ENCODE measurements at regions not wholly inside any gene's neighbourhood (a gene's known extent, or its start where the extent isn't known, plus 50 kb on each side); places are given as distances from the start of the nearest gene placed in this dataset.

- BruUV-seq (replicated peaks), result no TSS peak
- Histone ChIP-seq H3K4me1 (no peaks in the 10 kb centered on the region), H3K27me3 (replicated peaks; ENCODE audit: control insufficient read depth, insufficient read depth, low read length) (no peaks in the 10 kb centered on the region), H3K4me3 (ENCODE audit: low read depth, low read length) (no peak overlapping the region), H3K36me3 (ENCODE audit: control insufficient read depth, insufficient read depth, low read length) (no peaks in the 10 kb centered on the region), H3K9me3 (no peaks in the 10 kb centered on the region)
- no peak for DNase-seq
- H3K27ac Mint-ChIP-seq (ENCODE audit: unreplicated experiment), result no peak overlapping the region
- no peaks in the 10 kb centered on the region for H3K27me3 Mint-ChIP-seq (ENCODE audit: insufficient read depth, unreplicated experiment)
- no peak overlapping the region for H3K4me3 Mint-ChIP-seq (ENCODE audit: unreplicated experiment)
- TF ChIP-seq CTCF (IDR thresholded peaks at IDR 0.05; ENCODE audit: insufficient read depth in 1 of 2, low read depth in 1 of 2, low read length in 1 of 2, severe bottlenecking in 1 of 2, unreplicated experiment in 1 of 2), result no peak
- H3K9me3 Mint-ChIP-seq (ENCODE audit: unreplicated experiment), result no peaks in the 10 kb centered on the region
- intact Hi-C loops (cut with micrococcal nuclease; ENCODE audit: unreplicated experiment), result no loop called here
- POLR2A ChIA-PET, result no interaction called here
- CTCF ChIA-PET, result no interaction called here
- no peaks in the 10 kb centered on the region for H3K36me3 Mint-ChIP-seq (ENCODE audit: insufficient read depth, unreplicated experiment)
- no peaks in the 10 kb centered on the region for H3K4me1 Mint-ChIP-seq (ENCODE audit: low read depth, unreplicated experiment)
Measured at GRCh38 chr5:20158006-20158405, 170.0 kb upstream of the CDH18 start.

- Histone ChIP-seq H3K36me3 (ENCODE audit: control insufficient read depth, insufficient read depth, low read length) (no peaks in the 10 kb centered on the region), H3K27me3 (replicated peaks; ENCODE audit: control insufficient read depth, insufficient read depth, low read length) (no peaks in the 10 kb centered on the region), H3K4me3 (ENCODE audit: low read depth, low read length) (no peak overlapping the region), H3K4me1 (no peaks in the 10 kb centered on the region), H3K9me3 (no peaks in the 10 kb centered on the region)
- no TSS peak for BruUV-seq (replicated peaks)
- Mint-ChIP-seq H3K27me3 (ENCODE audit: insufficient read depth, unreplicated experiment) (no peaks in the 10 kb centered on the region), H3K9me3 (ENCODE audit: unreplicated experiment) (no peaks in the 10 kb centered on the region), H3K4me1 (ENCODE audit: low read depth, unreplicated experiment) (no peaks in the 10 kb centered on the region), H3K36me3 (ENCODE audit: insufficient read depth, unreplicated experiment) (no peaks in the 10 kb centered on the region), H3K27ac (ENCODE audit: unreplicated experiment) (no peak overlapping the region), H3K4me3 (ENCODE audit: unreplicated experiment) (no peak overlapping the region)
- ChIA-PET POLR2A (no interaction called here), CTCF (no interaction called here)
- no peak for TF ChIP-seq CTCF (IDR thresholded peaks at IDR 0.05; ENCODE audit: insufficient read depth in 1 of 2, low read depth in 1 of 2, low read length in 1 of 2, severe bottlenecking in 1 of 2, unreplicated experiment in 1 of 2)
- DNase-seq, result no peak
- intact Hi-C loops (cut with micrococcal nuclease; ENCODE audit: unreplicated experiment), result no loop called here
Measured at GRCh38 chr5:20157089-20157488, 169.1 kb upstream of the CDH18 start.

GRCh38 chr5:20145240-20145639 lies 157.2 kb upstream of the CDH18 start:
- intact Hi-C loops (cut with micrococcal nuclease; ENCODE audit: unreplicated experiment), result no loop called here
- H3K9me3 Mint-ChIP-seq (ENCODE audit: unreplicated experiment), result no peaks in the 10 kb centered on the region
- H3K36me3 ChIP-seq (ENCODE audit: control insufficient read depth, insufficient read depth, low read length), result no peaks in the 10 kb centered on the region
- H3K4me1 Mint-ChIP-seq (ENCODE audit: low read depth, unreplicated experiment), result no peaks in the 10 kb centered on the region
- no peaks in the 10 kb centered on the region for H3K27me3 ChIP-seq (replicated peaks; ENCODE audit: control insufficient read depth, insufficient read depth, low read length)
- no peaks in the 10 kb centered on the region for H3K27me3 Mint-ChIP-seq (ENCODE audit: insufficient read depth, unreplicated experiment)
- H3K4me1 ChIP-seq, result no peaks in the 10 kb centered on the region
- H3K4me3 ChIP-seq (ENCODE audit: low read depth, low read length), result no peak overlapping the region
- ChIA-PET CTCF (no interaction called here), POLR2A (no interaction called here)
- no peak for DNase-seq
- H3K9me3 ChIP-seq, result no peaks in the 10 kb centered on the region
- no peak for TF ChIP-seq CTCF (IDR thresholded peaks at IDR 0.05; ENCODE audit: insufficient read depth in 1 of 2, low read depth in 1 of 2, low read length in 1 of 2, severe bottlenecking in 1 of 2, unreplicated experiment in 1 of 2)
- no TSS peak for BruUV-seq (replicated peaks)
- no peaks in the 10 kb centered on the region for H3K36me3 Mint-ChIP-seq (ENCODE audit: insufficient read depth, unreplicated experiment)
- H3K27ac Mint-ChIP-seq (ENCODE audit: unreplicated experiment), result no peak overlapping the region
- no peak overlapping the region for H3K4me3 Mint-ChIP-seq (ENCODE audit: unreplicated experiment)

Measured in Caco-2 (cell line).